NOMO-1 treated with dmso at 0.1 percent for 144 hours (cell line): ENCODE measurements at regions not wholly inside any gene's neighbourhood (a gene's known extent, or its start where the extent isn't known, plus 50 kb on each side); places are given as distances from the start of the nearest gene placed in this dataset.
"Not testable (repeated sequence)": the region's sequence is repeated elsewhere in the genome, so short reads cannot be mapped to it uniquely, and the experiment has no call there.

Experiments
- DNase-seq: peaks from one replicate; lab custom pipeline; 2025; ENCODE audit not compliant: unreplicated experiment; lab: John Stamatoyannopoulos, UW

- no peak for DNase-seq
Observed at GRCh38 chr3:165946360-165946759, 109.1 kb upstream of the BCHE start.

GRCh38 chr3:165938986-165939540 lies 101.8 kb upstream of the BCHE start:
- no peak for DNase-seq

DNA sequence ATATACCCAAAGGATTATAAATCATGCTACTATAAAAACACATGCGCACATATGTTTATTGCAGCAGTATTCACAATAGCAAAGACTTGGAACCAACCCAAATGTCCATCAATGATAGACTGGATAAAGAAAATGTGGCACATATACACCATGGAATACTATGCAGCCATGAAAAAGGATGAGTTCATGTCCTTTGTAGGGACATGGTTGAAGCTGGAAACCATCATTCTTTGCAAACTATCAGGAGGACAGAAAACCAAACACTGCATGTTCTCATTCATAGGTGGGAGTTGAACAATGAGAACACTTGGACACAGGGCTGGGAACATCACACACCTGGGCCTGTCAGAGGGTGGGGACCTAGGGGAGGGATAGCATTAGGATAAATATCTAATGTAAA lies 98.9 kb upstream of the BCHE start:
- not testable (repeated sequence) for DNase-seq

GRCh38 chr3:165924301-165924791 lies 87.1 kb upstream of the BCHE start:
- not testable (repeated sequence) for DNase-seq

- no peak for DNase-seq
Observed at GRCh38 chr3:165920984-165921383, 83.8 kb upstream of the BCHE start.

DNA sequence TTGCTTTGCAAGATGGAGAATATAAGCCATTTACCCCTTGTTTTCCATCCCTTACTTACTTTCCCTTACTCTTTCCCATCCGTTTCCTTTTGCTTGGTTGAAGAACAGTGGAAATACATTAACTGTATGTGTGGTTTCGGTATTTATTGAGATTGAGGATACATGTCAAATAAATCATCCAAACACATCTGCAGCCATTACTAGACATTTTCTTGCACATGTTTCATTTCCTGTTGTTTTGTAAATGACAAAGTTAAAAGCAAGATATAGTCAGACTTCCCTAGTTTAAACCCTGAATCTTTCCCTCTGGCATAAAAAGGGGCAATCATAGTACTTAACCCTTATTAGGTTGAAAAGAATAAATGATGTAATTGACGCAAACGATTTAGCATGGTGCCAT lies 82.1 kb upstream of the BCHE start:
- no peak for DNase-seq

DNA sequence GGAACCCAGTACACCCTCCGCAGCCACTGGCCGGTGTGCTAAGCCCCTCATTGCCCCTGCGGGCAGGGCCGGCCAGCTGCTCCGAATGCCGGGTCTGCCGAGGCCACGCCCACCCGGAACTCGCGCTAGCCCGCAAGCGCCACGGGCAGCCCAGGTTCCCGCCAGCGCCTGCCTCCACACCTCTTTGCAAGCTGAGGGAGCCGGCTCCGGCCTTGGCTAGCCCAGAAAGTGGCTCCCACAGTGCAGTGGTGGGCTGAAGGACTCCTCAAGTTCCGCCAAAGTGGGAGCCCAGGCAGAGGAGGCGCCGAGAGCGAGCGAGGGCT lies 81.4 kb upstream of the BCHE start:
- DNase-seq: no peak

GRCh38 chr3:165917938-165918656 lies 80.9 kb upstream of the BCHE start:
- not testable (repeated sequence) for DNase-seq

GRCh38 chr3:165915104-165915503 lies 77.9 kb upstream of the BCHE start:
- not testable (repeated sequence) for DNase-seq

- DNase-seq: no peak
Observed at GRCh38 chr3:165903885-165904630, 66.8 kb upstream of the BCHE start.

DNA sequence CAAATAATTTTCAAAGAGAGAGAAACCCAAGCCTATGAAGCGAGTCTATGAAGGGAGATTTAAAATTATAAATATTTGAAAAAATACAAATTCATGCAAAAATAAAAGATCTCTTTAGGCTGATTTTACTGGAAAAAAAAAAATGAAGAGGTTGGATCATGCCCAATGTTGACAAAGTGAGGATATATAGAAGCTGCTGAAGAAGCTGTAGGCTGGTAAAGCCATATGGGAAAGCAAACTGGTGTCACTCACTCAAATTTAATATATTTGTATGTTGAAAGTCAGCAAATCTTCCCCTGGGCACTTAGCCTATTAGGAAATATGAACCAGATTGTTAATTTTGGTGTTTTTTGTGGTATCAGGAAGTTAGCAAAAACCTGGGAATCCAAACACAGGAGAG lies 61.8 kb upstream of the BCHE start:
- no peak for DNase-seq

DNA sequence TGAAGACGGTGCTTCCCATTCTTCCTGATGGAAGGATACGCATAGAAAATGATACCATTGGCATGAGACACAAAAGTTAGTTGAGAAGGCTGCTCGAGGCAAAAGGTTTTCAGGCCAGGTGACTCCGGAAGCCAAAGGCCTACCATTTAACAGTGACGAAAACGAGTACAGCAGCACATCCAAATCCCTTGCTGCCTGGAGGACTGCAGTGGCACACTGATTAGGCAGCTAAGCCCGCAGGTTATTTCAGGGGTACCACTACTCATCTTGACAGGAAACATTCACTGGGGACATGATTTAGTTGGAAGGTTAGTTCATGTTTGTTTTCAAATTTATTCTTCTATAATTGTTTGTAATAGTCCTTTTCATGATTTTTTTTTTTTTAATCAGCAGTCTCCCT lies 59.9 kb upstream of the BCHE start:
- DNase-seq: no peak

DNA sequence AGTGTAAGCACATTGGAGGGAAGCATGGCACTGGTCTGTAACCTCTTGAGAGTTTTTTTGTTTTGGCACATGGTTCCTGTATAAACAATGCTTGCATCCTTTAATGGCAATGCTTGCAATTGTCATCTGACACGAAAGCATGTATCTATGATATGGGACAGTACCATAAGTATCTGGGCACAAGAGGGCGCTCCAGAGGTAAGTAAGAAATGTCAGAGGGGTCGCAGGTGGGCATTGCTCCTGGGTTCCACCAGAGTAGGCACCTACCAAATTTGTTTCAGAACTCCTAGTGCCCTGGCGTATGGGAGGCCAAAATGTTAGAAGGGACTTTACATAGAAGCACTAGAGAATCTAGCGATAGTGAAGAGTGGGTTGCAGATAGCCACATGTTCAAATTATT lies 58.7 kb upstream of the BCHE start:
- no peak for DNase-seq

GRCh38 chr3:165892565-165892964 lies 55.3 kb upstream of the BCHE start:
- no peak for DNase-seq
